ENCODE measurements at regions not wholly inside any gene's neighbourhood (a gene's known extent, or its start where the extent isn't known, plus 50 kb on each side); places are given as distances from the start of the nearest gene placed in this dataset.

DNA sequence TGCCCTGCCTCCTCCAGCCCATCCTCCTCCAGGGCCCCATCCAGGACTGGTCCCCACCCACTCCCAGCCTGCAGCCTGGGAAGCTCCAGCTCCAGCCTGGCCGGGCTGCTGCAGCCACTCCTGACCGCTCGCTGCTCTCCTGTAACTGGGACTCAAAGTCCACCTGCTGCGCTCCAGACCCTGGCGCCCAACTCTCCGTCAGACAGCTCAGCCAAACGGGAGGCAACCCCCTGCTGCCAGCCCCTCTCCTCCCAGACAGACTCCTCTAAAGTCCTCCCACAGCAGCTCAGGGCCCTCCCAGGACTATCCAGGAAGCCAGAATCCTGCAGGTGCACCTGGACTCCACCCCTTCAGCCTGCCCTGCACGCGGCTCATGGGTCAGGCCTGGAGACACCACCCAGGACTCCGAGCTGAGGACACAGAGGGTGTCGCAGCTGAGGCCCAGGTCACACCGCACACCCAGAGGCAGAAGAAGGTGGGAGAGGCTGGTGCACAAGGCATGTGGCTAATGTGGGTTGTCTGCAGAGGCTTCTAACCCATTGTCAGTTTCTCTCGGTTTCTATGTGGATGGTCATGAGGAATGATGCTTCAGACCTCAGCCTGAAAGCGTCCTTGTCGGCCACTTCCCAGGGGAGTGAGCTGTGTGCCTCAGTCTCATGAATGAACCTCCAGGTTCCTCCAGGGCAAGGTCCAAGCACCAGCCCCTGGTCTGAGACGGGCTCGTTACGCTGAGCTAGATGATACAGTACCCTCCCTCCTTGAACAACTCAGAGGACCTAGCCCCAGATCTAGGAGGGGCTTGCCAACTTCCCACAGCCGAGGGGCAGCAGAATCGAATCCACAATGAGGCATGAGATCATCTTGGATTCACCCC lies 1514.8 kb downstream of the TBC1D22A start:
- no peak for DNase-seq

DNA sequence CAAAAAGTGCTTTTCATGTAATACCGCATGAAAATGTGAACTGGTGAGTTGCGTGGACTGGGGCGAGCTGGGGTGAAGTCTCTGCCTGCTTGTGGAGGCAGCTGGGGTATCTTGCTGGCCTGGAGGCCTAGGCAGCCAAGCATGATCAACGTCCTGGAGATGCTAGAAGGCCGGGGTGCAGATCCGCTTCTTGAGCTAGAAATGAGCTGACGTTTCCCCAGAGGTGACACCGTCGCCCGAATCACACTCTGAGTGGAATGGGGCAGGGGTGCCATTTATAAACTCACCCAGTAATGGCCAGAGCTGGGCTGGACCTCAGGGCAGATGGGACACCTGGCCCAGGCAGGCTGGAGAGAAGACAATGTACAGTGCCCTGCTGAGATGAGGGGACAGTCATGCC lies 1513.0 kb downstream of the TBC1D22A start:
- no peak for DNase-seq

DNA sequence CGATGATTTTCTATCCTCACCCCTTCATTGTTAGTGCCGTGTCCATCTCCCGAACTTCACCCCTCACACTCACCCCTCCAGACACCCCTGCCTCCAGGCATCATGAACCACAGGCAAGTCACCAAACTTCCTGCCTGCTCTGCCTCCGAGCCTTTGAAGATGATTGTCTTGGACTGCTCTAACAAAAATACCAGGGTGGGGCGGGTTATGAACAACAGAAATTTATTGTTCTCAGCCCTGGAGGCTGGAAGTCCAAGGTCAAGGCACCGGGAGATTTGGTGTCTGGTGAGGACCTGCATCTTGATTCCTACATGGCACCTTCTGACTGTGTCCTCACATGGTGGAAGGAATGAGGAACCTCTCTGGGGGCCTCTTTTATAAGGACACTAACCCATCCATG lies 1508.3 kb downstream of the TBC1D22A start:
- DNase-seq = no peak

GRCh38 chr22:48268771-48269552 lies 1506.5 kb downstream of the TBC1D22A start:
- no peak for DNase-seq

DNA sequence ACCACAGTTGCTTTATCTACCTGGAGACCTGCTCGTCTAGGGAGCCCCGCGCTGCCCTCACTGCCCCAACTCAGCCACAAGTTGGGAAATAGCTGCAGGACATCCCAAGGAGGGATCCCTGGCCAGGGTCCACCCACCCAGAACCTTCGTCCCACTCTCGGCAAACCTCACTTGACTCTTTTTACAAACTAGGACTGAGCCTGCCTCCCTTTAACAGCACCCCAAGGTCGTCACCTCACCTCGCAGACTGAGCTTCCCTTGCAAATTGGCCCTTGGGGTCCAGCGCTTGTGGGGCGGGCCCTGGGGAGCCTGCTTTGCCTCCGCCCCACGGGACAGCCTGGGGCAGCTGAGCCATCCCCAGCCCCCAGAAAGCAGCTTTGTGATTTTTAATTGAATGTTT lies 1505.8 kb downstream of the TBC1D22A start:
- no peak for DNase-seq

GRCh38 chr22:48267681-48268080 lies 1505.2 kb downstream of the TBC1D22A start:
- no peak for DNase-seq

DNA sequence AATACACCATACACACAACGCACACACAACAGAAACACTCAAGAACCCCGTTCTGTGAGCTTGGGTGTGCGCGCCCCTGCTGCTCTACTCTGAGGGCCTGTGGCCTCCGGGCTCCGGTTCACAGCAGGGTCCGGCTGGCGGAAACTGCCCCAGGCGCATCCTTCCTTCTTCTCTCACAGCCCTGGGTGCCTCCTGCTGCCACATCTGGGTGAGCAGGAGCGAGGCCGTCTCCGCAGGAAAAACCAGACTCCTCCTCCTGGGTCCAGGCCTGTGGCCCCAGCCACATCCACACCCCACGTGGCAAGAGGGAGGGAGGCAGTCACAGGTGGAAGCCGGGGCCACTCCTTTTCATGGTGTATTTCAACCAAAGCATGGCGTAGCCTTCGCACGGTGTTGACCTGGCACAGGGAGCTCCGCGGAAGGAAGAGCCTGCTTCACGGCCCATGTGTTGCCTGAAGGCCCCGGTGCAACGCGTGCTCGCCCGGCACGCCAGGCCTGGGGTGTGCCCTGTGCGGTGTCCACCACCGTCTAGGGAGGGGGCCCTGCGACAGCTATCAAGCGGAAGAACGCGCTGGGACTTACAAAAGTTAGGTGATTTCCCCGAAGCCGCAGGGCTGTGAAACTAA lies 1502.7 kb downstream of the TBC1D22A start:
- DNase-seq = no peak

- DNase-seq = no peak
Measured at GRCh38 chr22:48264586-48264985, 1502.1 kb downstream of the TBC1D22A start.

DNA sequence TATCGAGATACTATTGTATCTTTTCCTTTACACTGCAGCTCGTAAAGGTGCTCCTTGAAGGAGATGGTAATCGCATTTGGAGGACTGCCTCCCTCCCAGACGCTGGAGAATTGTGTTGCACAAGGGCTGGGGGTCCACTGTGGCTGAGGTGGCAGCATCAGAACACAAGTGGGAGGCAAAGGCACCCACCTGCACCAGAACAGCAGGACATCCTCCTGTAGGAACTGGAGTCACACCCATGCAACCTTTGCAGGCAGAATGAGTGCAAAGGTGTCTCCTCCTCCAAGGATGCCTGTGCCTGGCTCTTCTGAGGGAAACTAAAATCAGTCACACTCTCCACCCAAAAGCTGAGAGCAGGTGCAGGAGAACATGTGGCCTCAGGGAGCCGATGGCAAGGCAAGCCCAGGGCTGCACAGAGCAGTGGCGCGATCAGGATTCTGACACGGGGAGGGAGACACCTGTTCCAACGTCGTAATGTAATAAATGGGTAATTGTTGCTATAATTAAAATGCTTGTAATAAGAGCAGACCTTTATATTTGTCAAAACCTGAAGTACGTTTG lies 1501.4 kb downstream of the TBC1D22A start:
- no peak for DNase-seq

DNA sequence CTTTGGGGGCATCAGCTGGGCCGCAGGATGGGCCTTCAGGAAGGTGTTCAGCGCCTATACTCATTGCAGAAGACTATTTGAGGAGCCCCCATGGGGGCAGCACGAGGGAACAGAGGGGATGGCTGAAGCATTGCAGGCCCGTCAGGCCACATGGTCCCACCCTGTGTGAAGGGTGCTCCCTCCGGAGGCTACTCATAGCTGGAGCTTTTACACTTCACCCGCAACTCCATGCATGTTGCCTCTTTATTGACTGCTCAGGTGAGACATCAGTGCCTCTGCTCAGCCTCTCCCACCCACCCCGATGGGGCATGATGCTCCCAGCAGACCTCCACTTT lies 1500.9 kb downstream of the TBC1D22A start:
- DNase-seq = no peak

DNA sequence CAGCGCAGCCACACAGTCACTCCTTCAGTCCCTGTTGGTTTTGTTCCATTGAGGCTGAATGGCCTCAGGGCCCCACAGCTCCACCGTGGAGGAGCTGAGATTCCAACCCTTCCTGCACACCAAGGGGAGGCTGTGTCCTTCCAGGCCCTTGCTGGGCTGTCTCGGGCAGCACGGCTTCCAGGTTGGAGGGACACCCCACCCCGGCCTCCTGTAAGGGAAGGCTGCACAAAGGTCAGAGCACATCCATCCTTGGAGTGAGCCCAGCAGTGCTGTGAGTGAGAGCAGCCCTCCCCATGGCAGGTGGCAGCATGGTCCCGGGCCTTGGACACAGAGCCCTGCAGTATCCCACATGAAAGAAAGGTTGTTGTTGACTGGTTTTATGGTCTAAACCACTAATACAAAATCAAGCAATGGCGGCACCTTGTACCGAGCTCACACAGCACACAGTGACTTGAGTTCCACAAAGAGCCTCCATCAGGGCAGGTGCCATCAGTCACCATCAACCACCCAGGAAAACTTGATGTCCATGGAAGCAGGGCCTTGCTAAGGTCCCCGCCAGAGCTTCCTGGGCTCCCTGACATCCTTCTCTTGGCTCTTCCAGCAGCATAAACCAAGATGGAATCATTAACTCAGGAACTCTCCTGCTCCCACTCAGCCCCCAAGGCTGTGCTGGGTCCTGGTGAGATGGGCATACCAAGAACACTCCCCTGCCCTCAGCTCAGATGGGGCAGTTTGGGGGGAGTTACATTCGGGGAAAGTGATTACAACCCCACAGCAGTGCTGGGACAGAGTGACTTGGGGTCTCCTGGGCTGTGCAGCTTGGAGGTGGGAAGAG lies 1500.4 kb downstream of the TBC1D22A start:
- DNase-seq = no peak

GRCh38 chr22:48261706-48262105 lies 1499.3 kb downstream of the TBC1D22A start:
- DNase-seq = no peak

- no peak for DNase-seq
Measured at GRCh38 chr22:48261048-48261621, 1498.7 kb downstream of the TBC1D22A start.

- DNase-seq = no peak
Measured at GRCh38 chr22:48259991-48260670, 1497.7 kb downstream of the TBC1D22A start.

GRCh38 chr22:48258811-48259210 lies 1496.4 kb downstream of the TBC1D22A start:
- no peak for DNase-seq

DNA sequence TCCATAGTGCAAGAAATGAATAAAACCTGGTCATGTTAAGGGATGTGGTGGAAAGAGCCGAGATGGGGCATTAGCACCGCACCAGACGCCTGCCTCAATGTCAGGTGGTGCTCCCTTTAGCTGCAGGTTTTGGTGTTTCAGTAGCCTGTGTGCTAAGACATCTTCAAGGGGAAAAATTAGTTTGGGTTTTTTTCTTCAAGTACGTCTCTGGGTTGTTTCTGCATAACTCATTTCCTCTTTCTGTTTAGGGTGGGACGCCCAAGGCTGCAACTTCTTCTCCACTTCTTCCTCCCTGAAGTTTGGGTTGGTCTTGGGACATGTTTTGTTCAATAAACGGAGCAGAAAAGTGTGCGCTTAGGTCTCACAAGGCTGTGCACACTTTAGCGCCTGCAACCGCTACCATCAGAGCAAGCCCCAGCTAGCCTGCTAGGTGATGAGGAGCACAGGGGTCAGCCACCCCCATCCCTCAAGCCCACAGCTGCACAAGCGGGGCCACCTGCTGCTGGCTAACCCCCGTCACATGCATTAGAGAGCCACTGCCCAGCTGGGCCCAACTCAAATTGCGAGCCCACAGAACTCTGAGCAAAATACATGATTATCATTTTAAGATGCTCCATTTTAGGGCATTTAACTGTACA lies 1495.7 kb downstream of the TBC1D22A start:
- no peak for DNase-seq

DNA sequence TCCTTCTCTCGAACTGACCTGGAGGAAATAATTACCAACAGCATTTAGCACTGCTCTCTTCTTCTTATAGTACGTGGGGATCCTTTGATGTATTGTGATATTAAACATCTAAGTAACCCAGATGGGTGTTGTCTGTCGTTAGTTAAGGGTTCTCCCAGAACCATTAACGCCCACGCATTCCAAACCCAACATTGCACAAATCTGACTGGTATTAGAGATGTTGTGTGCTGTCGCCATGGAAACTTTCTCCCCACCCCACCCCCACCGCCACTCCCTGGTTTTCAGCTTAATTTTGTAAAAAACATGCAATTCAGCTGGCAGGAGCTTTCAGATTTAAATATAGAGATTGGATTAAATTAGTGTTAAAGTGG lies 1495.2 kb downstream of the TBC1D22A start:
- DNase-seq = no peak

GRCh38 chr22:48256776-48257684 lies 1494.6 kb downstream of the TBC1D22A start:
- DNase-seq = no peak

DNA sequence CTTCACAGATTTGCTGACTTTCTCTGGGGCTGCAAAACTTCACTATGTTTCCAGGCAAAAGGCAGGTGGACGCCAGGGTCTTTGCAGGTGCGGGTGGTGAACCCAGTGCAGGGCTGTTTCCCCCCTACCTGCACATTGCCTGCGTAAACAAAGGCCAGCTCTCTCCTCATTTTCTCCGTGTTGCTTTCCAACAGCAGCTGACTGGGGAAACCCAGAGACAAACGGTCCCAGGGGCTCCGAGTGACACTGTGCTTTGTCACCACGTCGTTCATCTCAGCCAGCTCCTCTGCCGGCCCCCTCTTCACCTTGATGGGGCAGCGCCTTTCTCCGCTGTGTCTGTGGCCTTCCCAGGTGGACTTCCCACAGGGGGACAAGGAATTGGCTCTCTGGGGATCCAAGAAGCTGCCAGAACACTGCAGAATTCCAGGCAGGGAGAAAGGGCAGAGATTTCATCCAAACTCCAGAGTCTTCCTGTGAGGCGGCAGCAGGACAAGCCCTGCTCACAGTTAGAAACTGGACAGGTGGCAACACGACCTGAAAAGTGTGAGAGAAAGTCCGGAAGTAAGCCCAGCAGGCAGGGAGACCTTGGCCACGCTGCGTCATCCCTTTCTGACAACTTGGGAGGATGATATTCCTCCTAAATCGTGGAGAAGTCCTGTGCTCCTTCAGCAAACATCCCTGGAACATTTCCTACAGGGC lies 1493.7 kb downstream of the TBC1D22A start:
- no peak for DNase-seq

Measured in NCI-H1930 (cell line).